HG02943 (cell line): ENCODE measurements at regions not wholly inside any gene's neighbourhood (a gene's known extent, or its start where the extent isn't known, plus 50 kb on each side); places are given as distances from the start of the nearest gene placed in this dataset.
"Not testable (repeated sequence)": the region's sequence is repeated elsewhere in the genome, so short reads cannot be mapped to it uniquely, and the experiment has no call there.

Experiments used
- ATAC-seq: cut with Tn5 transposase; IDR thresholded peaks from one replicate; pipeline ENCODE4 v1.9.1; 2021; ENCODE audit warnings: mild to moderate bottlenecking, low read depth, moderate library complexity; ENCODE audit not compliant: unreplicated experiment

DNA sequence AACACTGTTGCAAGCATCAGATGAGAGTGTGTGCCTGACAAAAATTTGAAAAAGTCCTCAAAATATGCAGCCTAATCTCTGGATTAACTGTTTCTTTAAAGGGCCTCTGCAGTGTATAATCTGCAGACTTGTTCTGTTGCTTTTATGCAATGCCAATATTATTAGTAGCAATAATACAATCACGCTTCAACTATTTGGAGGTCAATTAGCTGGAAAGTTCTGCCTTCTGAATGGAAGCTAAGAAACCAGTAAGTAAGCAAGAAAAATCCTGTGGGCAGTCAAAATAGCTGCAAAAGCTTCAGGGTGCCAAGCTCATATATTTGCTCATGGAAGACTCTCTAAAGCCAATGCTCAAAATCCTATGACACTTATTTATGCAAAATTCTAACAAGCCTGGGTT lies 153.2 kb upstream of the NR2F2 start:
- ATAC-seq: no peak

DNA sequence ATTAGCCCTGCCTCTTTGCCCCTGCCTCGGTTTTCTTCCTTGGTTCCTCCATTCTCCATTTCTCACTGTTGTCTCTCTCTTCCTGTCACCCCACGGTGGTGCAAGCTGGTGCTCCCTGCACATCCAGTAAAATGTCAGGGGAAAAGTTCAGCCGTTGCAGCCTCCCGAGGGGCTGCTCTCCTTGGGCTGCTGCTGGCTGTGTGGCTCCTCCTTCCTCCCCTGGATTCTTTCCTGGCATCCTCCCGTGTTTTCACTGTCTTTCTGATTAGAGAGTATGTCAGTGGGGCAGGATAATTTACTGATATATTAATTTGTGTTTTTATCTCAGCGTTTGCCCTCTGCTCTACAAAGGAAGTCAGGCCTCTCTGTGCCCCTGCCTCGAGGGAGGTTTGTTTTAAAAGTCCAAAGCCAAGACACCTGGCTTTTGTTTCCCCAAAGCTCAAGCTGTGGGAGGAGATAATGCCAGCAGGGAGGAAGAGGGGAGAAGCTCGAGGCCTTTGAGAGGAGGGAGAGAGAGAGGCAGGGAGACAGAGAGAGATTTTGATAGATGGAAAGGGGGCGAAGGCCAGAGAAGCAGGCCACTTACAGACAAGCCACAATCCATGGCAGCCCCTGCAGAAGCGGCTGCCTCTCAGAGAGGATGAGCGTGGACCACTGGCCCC lies 150.3 kb upstream of the NR2F2 start:
- ATAC-seq: no peak

- ATAC-seq: no peak
Observed at GRCh38 chr15:96181217-96181616, 149.3 kb upstream of the NR2F2 start.

DNA sequence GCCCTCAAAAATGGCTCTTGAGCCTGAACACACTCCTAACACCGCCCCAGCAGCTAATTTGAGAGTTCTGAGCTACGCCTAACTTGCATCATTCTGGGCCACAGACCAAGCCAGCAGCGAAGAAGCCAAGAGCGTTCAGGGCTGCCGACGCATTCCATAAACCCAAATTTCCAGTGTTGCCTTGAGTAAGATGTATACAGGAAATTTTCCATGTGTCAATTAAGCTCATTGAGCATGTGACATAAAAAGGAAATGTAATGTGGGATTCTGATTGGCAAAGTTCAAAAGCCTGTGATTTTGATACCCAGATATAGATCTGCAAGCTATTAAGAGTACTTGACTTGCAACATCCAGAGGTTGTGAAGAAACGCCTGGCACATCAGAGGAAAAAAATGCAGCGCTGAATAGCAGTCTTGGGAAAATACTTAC lies 148.6 kb upstream of the NR2F2 start:
- ATAC-seq: no peak

DNA sequence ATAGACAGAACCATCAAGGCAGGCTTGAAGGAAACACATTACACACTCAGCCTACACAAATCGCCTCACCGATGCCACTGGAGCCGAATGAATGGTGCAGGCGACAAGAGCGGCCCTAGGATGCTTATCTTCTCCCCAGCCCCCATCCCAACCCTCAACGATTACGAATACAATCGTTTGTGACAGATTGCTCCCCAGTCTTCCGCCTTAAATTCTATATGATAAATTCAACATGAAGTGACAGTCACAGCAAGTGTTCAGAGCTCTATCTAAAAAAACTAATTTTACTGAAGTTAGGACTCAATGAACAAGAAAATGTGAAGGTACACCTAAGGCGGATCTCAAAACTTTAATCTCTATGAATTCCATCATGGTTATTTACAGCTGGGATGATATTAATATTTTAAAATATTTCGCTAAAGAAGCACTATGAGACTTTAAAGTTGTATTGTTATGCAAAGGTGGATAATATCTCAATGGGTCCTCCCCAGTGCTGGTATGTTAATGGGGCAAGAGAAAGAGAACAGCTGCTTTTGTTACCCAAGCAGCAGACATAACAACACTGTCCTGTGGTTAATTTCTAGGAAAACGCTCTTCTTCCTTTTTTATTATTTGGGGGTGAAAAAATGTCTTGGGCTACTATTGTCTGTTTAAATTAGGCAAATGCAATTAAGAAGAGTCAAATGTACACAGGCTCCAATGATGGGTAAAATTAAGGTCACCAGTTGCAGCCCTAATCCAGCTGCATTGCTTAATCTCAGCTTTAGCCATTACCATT lies 147.6 kb upstream of the NR2F2 start:
- no peak for ATAC-seq

DNA sequence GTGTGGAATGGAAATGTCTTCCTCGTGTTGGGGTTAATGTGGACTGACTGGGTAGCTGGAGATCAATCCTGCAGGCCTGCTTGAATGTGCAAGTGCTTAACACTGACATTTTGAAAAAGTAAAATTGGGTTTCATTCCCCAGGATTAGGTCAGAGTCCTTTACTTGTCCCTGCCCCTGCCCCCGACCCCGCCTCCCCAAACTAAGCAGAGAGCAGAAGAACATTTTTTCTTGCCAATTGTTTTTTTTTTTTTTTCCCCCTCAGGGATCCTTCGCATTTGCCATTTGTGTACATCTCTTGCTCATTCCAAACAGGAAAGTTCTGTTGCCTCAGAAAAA lies 147.0 kb upstream of the NR2F2 start:
- ATAC-seq: no peak

DNA sequence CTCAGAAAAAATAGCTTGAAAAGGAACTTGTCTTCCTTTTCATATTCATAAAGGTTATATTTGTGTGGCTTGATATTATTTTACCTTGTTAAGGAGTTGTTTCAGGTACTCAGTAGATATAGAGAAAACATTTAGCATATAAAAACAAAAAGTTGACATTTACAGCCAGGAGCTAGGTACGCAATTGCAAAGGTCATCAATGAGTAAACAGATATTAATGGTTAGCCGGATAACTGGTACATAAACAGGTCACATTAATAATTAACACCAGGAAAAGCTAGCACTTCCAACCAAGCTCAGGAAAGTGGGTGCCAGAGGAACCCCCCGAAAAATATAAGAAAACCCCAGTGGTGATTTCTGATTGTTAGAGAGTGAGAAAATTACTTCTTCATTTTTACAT lies 146.6 kb upstream of the NR2F2 start:
- ATAC-seq: no peak

GRCh38 chr15:96184297-96184696 lies 146.2 kb upstream of the NR2F2 start:
- ATAC-seq: no peak

- no peak for ATAC-seq
Observed at GRCh38 chr15:96186105-96186504, 144.4 kb upstream of the NR2F2 start.

- ATAC-seq: no peak
Observed at GRCh38 chr15:96187341-96188305, 142.9 kb upstream of the NR2F2 start.

DNA sequence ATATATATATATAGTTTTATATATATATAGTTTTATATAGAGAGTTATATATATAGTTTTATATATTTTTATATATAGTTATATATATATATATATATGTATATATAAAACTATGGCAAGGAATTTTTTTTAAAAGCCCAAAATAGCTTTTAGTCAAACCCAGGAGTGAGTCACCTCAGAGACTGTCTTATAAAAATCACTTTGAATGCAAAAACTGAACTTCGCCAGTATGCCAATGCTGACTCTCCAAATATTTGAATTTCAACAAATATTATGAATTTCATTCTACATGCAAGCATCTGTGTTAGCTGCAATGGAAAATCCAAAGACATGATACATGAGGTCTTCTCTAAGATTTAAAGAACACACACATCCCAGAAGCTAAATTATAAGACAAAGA lies 132.8 kb upstream of the NR2F2 start:
- ATAC-seq: no peak

GRCh38 chr15:96199111-96199510 lies 131.4 kb upstream of the NR2F2 start:
- ATAC-seq: no peak

- no peak for ATAC-seq
Observed at GRCh38 chr15:96200357-96200967, 130.0 kb upstream of the NR2F2 start.

- no peak for ATAC-seq
Observed at GRCh38 chr15:96201696-96202095, 128.8 kb upstream of the NR2F2 start.

GRCh38 chr15:96205588-96205987 lies 124.9 kb upstream of the NR2F2 start:
- not testable (repeated sequence) for ATAC-seq

- ATAC-seq: no peak
Observed at GRCh38 chr15:96207377-96208006, 123.0 kb upstream of the NR2F2 start.

DNA sequence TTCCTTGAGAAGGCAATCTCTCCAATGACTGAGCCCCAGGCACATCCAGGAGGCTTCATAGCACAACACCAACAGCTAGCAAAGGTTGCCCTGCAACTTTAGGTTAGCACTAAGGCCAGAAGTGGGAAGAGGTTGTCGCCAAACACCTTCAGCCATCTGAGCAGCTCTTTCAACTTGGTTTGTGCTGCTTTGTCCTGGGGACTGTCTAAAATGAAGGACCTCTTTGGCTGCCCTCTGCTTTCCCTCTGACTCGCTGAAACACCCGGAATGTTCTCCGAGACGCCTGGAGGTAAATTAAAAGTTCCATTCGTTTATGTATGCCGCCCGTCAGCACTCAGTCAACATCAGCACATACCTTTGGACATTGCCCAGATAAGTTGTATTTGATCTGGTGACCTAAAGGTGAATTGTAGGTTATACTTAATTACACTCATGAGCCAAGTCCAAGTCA lies 121.2 kb upstream of the NR2F2 start:
- ATAC-seq: no peak

DNA sequence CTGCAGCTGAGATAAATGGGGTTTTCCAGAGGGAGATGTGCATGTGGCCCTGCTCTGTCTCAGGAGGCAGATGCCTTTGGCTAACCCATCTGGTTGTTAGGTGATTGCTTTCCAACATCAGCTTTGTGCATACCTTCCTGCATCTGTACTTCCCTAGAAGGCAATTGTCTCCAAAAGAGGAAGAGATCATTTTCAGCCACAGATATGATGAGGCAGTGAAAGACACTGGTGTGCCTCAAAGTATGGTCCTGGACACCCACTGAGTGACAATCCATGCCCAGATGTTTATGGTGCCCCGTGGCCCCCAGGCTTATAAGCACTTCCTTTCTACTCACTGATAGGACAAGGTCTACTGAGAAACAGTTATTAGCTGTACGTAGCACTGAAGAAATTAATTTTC lies 117.5 kb upstream of the NR2F2 start:
- no peak for ATAC-seq

DNA sequence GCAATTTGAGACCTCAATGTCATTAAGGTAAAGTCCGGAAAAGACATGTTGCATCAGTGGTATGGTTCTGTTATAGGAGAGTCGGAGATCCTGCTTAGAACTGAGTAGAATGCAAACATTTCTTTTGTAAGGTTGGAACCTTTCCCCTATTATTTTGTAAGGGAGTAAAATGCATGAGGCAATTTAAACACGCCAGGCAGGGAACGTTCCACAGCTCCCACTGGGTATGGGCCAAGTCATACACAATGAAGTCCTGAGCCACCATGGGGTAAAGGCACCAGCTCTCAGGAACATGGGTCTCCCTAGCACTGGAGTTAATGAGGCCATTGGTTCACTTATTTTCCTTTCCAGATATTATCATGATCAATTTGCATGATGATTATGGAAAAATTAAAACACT lies 116.6 kb upstream of the NR2F2 start:
- no peak for ATAC-seq

- not testable (repeated sequence) for ATAC-seq
Observed at GRCh38 chr15:96216481-96216880, 114.0 kb upstream of the NR2F2 start.
